ENCODE measurements at regions not wholly inside any gene's neighbourhood (a gene's known extent, or its start where the extent isn't known, plus 50 kb on each side); places are given as distances from the start of the nearest gene placed in this dataset.

GRCh38 chr9:82192211-82192610, 203.6 kb downstream of the SPATA31D1 start:
- Histone ChIP-seq H4K20me1 (ENCODE audit: insufficient read depth) (no peaks in the 10 kb centered on the region), H2AFZ (ENCODE audit: low read depth, low read length, poor library complexity, severe bottlenecking) (no peak overlapping the region), H3K27ac (ENCODE audit: low read depth, low read length) (no peak overlapping the region), H3K4me1 (ENCODE audit: control insufficient read depth in 1 of 2, insufficient read depth in 2 of 2, low read length in 2 of 2) (no peaks in the 10 kb centered on the region), H3K4me3 (replicated peaks in 1 of 2; ENCODE audit: low read depth in 1 of 2, low read length in 2 of 2) (no peak overlapping the region), H3K9me3 (ENCODE audit: control insufficient read depth in 1 of 2, insufficient read depth in 1 of 2, low read depth in 1 of 2, low read length in 2 of 2) (no peaks in the 10 kb centered on the region), H3K36me3 (ENCODE audit: control insufficient read depth in 1 of 2, insufficient read depth in 2 of 2, low read length in 2 of 2) (no peaks in the 10 kb centered on the region), H3K79me2 (ENCODE audit: insufficient read depth, low read length) (no peaks in the 10 kb centered on the region), H3K4me2 (ENCODE audit: low read length) (no peak overlapping the region), H3K27me3 (ENCODE audit: insufficient read depth, low read length) (no peaks in the 10 kb centered on the region), H3K9ac (ENCODE audit: low read length) (no peak overlapping the region), H3K9me2 (ENCODE audit: insufficient read depth) (no peaks in the 10 kb centered on the region)
- ChIA-PET RAD21 (ENCODE audit: low non-redundant PET in 1 of 2, low total read pairs in 2 of 2, uncharacterized antibody in 2 of 2, unreplicated experiment in 2 of 2) (no interaction called here), CTCF (no interaction called here), POLR2A (no interaction called here)
- no peak for DNase-seq (ENCODE audit: low read depth, low spot score)
- TF ChIP-seq SRF (IDR thresholded peaks at IDR 0.05; ENCODE audit: low read depth) (no peak), EZH2phosphoT487 (IDR thresholded peaks at IDR 0.05; ENCODE audit: borderline replicate concordance) (no peak), MAX (IDR thresholded peaks at IDR 0.05) (no peak), ZFX (IDR thresholded peaks at IDR 0.05) (no peak), EGR1 (IDR thresholded peaks at IDR 0.05; ENCODE audit: low read depth) (no peak), CBX3 (IDR thresholded peaks at IDR 0.05; ENCODE audit: low read depth) (no peak), POLR2AphosphoS5 (IDR thresholded peaks at IDR 0.05; ENCODE audit: low read depth, low read length) (no peak), JUND (IDR thresholded peaks at IDR 0.05) (no peak)
- BruUV-seq (replicated peaks) = no TSS peak
- intact Hi-C loops (cut with micrococcal nuclease) = no loop called here
- ATAC-seq = no peak

DNA sequence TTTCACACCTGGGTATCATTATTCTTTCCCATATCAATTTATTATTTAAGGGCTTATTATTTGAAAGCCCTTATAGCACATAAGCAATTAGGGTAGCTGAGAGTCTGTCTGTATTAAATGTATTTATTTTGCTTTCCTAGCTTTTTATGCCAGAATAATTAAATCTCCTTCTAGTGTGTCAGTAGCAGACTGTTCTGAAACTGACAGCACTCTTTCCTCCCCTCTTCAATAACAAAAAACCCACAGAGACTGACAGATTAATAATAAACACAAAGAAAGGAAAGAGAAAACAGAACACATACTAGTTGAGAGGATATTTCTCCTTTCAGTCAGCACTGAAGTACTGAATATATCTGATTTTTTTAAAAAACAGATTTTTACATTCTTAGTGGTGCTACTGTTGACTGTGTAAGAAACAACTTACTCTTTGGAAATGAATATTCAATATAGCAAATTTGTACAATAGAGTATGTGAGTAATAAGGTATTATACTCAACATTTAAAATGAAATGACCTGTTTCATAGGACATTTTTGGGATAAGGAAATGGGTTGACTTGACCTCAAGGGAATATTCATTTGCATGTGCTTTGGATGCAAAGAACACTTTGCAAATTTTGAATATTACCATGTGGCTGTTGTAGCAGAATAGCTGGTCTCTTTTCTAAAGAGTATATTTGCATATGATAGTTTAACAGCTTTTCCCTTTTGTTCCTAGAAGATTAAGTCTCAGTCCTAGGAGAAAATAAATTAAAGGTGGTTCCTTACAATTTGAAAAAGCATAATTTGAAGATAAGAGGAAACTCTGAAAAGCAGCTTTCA, 208.3 kb downstream of the SPATA31D1 start:
- ChIA-PET RAD21 (ENCODE audit: low non-redundant PET in 1 of 2, low total read pairs in 2 of 2, uncharacterized antibody in 2 of 2, unreplicated experiment in 2 of 2) (no interaction called here), CTCF (no interaction called here), POLR2A (no interaction called here)
- no TSS peak for BruUV-seq (replicated peaks)
- no peaks in the 10 kb centered on the region for H3K9me3 ChIP-seq (ENCODE audit: control insufficient read depth in 1 of 2, insufficient read depth in 1 of 2, low read depth in 1 of 2, low read length in 2 of 2)
- DNase-seq (ENCODE audit: low read depth, low spot score) = no peak
- no peak overlapping the region for H3K9ac ChIP-seq (ENCODE audit: low read length)
- no peak overlapping the region for H3K4me3 ChIP-seq (replicated peaks in 1 of 2; ENCODE audit: low read depth in 1 of 2, low read length in 2 of 2)
- no peak for TF ChIP-seq CBX3 (IDR thresholded peaks at IDR 0.05; ENCODE audit: low read depth)
- TF ChIP-seq EZH2phosphoT487 (IDR thresholded peaks at IDR 0.05; ENCODE audit: borderline replicate concordance) = no peak
- H2AFZ ChIP-seq (ENCODE audit: low read depth, low read length, poor library complexity, severe bottlenecking) = no peak overlapping the region
- no peaks in the 10 kb centered on the region for H3K4me1 ChIP-seq (ENCODE audit: control insufficient read depth in 1 of 2, insufficient read depth in 2 of 2, low read length in 2 of 2)
- H3K27me3 ChIP-seq (ENCODE audit: insufficient read depth, low read length) = no peaks in the 10 kb centered on the region
- intact Hi-C loops (cut with micrococcal nuclease) = no loop called here
- ATAC-seq = no peak
- no peaks in the 10 kb centered on the region for H4K20me1 ChIP-seq (ENCODE audit: insufficient read depth)
- no peaks in the 10 kb centered on the region for H3K36me3 ChIP-seq (ENCODE audit: control insufficient read depth in 1 of 2, insufficient read depth in 2 of 2, low read length in 2 of 2)
- H3K4me2 ChIP-seq (ENCODE audit: low read length) = no peak overlapping the region
- no peaks in the 10 kb centered on the region for H3K9me2 ChIP-seq (ENCODE audit: insufficient read depth)
- H3K79me2 ChIP-seq (ENCODE audit: insufficient read depth, low read length) = no peaks in the 10 kb centered on the region
- no peak overlapping the region for H3K27ac ChIP-seq (ENCODE audit: low read depth, low read length)
